HG02798 (cell line): ENCODE measurements at regions not wholly inside any gene's neighbourhood (a gene's known extent, or its start where the extent isn't known, plus 50 kb on each side); places are given as distances from the start of the nearest gene placed in this dataset.

Experiments used
- ATAC-seq: cut with Tn5 transposase; IDR thresholded peaks from one replicate; pipeline ENCODE4 v1.9.1; 2021; ENCODE audit warnings: mild to moderate bottlenecking; ENCODE audit not compliant: unreplicated experiment, poor library complexity

- ATAC-seq = no peak
Measured at GRCh38 chr2:128432423-128432822, 113.8 kb upstream of the HS6ST1 start.

DNA sequence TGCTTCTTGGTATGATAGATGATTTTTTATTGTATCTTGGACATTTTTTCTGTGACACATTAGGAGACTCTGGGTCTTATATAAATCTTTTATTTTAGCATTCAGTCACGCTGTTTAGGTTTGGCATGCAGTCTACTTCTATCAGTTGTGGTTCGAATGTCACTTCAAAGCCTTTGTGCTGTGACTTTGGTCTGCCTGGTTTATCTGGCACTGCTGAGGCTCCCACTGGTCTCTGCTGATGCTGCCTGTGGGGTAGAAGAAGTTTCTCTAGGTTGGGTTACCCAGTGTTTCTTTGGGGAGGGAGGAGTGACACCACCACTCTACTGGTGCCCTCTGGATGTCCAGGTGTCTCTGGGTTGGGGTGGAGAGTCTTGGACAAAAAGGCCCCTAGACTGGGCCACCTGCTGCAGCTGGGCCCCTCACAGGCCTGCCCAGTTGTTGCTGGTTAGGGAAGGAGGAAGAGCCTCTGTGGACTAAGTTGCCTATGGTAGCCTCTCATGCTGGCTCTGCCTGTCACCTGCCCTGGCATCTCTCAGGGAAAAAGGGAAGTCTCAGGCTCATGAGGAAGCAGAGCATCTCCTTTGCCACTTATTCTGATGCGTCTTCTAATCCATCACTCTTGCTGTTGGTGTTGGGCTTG is 115.4 kb upstream of the HS6ST1 start:
- ATAC-seq = no peak

DNA sequence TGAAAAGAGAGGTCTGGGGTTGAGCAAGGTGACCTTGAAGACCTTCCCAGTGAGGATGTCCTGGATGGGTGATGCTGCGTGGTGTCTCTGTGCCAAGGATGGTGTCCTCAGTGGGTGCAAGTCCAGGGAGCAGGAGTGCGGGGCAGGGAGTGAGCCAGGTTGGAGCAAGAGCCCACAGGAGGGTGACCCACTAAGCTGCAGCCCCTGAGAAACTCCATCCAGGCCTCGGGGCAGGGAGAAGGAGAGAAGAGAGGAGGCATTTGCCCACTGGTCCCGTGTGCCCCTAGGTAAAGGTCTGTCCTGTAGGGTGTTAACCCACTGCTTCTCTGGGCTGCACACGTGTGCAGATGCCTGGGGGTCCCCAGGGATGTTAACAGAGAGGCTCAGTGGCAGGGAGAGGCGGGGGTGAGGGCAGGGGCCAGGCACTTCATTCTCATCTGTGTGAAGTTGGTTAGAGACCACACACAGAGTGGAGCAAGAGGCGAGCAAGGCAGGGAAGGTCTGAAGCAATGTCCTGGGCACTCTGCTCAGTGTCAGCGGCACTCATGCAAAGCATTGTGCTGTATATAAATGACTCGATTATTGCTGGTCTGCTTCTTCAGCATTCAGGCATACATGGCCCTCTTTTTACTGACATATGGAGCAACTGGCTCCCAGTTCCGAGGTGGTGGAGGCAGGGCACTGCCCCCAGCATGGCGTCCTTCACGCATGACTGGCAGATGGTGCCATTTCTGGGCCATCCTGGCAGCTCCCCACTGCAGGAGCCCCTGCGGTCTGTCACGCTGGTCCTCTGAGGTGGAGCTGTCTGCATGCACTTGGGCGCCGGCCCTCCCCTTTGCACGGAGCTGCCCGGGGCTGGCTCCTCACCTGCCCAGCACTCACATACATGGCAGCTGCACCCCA is 117.2 kb upstream of the HS6ST1 start:
- no peak for ATAC-seq

GRCh38 chr2:128436479-128437203 is 118.0 kb upstream of the HS6ST1 start:
- no peak for ATAC-seq

- no peak for ATAC-seq
Measured at GRCh38 chr2:128437204-128437565, 118.5 kb upstream of the HS6ST1 start.

DNA sequence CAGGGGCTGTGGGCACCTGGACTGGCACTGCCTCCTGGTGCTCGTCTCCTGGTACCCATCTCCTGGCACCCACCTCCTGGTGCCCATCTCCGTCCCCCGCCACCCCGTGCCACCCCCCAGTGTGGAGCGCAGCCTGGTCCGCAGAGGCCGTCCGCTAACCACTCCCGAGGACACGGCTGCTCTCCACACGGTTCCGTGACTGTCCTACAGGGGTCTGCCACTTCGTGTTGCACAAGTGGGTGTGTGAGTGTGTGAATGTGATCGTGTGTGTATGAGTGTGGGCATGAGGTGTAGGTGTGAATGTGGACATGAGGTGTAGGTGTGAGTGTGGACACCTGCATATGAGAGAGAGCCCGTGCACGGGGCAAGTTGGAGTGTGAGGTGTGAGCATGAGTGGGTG is 119.4 kb upstream of the HS6ST1 start:
- ATAC-seq = no peak

DNA sequence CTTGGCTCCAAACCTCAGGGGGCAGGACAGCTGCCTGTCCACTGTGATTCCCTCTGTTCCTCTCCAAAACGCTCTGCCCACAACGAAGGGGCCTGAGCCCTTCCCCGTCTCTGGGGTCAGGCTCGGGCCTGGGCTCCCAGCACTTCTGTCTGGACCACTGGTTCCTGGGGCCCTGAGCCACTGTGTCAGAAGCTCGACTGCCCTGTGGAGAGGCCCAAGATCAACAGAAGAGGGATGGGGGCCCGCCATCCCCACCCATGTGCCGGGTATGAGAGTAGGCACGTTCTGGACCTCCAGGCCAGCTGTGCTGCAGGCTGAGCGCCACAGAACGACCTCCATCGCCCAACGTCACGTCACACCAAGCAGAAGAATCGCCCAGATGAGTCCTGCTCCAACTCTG is 119.9 kb upstream of the HS6ST1 start:
- ATAC-seq = no peak

GRCh38 chr2:128439031-128439790 is 120.5 kb upstream of the HS6ST1 start:
- ATAC-seq = no peak

- no peak for ATAC-seq
Measured at GRCh38 chr2:128439791-128440665, 121.4 kb upstream of the HS6ST1 start.

DNA sequence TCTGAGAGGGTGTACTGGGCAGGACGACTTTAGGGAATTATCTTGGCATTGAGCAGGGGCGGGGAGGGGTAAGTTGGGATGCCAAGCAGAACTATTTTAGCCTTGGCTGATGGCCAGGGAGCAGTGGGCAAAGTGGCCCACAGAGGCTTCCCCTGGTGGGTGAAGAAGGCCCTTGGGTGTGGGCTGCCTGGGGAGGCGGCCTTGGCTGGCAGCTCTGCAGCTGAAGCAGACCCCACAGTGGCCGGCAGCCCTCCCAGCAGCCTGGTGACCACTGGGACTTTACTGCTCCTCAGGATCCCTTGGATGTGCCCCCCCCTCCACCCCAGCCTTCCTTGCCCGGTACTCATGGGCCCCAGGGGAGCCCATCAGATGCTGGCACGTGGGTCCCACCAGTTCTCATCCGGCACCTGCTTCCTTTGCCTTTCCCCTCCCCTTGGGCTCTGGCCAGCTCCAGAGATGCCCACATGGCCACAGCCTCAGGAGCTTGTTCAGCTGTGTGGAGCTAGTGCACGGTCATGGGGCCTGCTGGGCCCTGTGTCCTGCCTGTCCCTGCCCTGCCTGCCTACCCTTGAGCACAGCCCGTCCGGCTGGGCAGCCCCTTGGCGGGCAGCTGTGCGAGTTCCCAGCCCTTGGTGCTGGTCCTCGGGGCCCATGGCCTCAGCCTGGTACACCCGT is 122.1 kb upstream of the HS6ST1 start:
- ATAC-seq = no peak

GRCh38 chr2:128441341-128442052 is 122.8 kb upstream of the HS6ST1 start:
- no peak for ATAC-seq

DNA sequence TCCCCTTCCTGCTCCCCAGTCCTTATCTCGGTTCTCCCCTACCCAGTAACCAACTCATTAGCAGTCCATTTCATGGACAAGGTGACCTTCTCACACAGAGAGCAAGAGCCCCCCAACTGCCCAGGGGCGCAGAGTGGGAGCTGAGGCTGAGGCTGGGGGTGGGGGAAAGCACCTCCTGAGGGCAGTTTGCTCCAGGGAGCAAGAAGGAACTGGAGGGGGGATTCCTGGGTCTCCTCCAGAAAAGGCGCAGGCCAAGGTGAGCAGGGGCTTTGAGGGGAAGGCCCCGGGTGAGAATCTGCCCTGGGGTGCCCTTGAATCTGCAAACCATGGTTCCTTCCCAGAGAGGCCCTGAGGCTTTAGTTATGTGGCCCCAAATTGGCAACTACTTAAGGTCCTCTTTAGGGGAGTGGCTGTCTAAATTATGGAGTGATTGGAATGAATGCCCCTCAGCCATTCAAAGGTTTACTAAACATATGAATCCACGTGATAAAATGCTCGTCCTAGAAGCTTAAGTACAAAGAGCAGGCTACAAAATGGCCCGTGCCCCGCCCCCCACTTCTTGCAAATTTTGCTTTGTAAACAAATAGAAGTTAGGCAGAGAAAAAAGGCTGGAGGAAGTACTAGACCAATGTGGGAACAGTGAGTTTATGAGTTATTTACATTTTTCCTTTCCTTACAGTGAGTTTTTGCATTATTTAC is 123.5 kb upstream of the HS6ST1 start:
- ATAC-seq = no peak

- ATAC-seq = no peak
Measured at GRCh38 chr2:128442891-128443302, 124.2 kb upstream of the HS6ST1 start.

GRCh38 chr2:128444121-128444771 is 125.6 kb upstream of the HS6ST1 start:
- no peak for ATAC-seq

DNA sequence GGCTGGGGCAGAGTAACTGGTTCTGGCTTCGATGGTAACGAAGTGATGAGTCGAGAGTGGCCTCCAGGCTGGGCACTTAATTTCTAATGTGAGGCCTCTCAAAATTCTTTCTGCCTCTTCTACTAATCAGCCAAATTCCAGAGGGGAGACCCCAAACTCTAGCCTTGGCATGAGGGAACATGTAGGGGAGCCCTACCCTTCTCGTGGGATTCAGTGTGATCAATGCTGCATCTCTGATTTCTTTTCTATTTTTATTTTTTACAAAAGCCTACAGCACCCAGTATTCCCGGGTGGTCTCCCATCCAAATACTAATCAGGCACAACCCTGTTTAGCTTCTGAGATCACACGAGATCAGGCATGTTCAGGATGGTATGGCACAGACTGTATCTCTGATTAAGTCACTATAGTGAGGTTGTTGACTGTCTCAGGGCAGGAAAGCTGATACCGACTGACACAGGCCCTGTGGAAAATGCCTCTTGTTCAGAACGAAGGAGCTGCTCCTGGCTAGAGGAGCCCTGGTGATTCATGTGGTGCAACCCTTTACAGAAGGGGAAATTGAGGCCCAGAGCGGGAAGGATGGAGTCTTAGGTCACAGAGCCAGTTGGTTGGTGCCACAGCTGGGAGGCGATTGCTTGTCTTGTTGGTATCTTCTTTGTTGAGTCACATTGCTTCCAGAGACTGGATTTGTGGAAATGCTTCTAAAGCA is 126.3 kb upstream of the HS6ST1 start:
- ATAC-seq = no peak

DNA sequence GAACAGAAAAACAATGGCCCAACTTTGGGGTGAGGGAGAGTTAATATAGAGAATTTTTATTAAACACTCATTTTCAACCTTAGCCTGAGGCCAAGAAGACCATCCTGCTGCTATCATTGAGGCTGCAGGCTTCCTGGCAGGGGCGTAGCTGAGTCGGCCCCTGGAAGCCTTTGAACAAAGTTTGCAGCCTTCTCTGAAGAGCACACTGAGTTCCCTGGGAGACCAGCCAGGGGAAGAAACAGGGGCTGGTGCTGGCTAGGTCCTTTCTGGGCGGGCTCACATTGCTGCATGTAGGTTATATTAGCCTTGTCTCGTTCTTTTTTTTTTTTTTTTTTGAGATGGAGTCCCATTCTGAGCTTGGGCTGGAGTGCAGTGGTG is 126.8 kb upstream of the HS6ST1 start:
- ATAC-seq = no peak
